Femur (tissue), 1 donor: ENCODE measurements at regions not wholly inside any gene's neighbourhood (a gene's known extent, or its start where the extent isn't known, plus 50 kb on each side); places are given as distances from the start of the nearest gene placed in this dataset.

ENCODE experiments used
- DNase-seq: peaks from one replicate; pipeline ENCODE4 v3.0.0-alpha.2; 2017

- DNase-seq, result no peak
These were observed 511.2 kb downstream of the EIPR1 start for GRCh38 chr2:2866459-2866858.

GRCh38 chr2:2862386-2862785, 515.2 kb downstream of the EIPR1 start:
- DNase-seq, result no peak

GRCh38 chr2:2861666-2862240, 515.9 kb downstream of the EIPR1 start:
- no peak for DNase-seq

DNA sequence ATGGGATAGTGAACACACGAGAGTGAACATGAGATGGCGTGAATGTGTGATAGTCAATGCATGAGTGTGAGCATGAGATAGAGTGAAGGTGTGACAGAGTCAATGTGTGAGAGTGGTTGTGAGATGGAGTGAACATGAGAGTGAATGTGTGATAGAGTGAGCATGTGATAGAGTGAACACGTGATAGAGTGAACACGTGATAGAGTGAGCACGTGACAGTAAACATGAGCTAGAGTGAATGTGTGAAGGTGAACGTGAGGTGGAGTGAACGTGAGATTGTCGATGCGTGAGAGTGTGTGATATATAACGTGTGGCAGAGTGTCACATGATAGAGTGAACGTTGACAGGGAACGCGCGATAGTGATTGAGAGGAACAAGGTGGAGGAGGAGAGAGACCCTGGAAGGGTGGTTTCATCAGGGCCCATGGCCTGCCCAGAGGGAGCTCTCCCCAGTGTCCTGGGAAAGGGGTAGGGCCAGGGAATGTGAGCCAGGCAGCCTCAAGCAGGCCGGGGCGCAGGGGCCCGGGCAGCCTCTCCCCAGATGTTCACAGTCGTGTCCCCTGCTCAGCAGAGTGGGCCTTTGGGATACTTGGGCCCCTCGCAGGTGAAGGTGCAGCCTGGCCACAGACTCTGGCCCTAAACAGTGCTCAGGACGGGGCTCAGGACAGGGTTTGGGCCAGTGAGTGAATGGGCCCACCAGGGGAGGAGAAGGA, 516.9 kb downstream of the EIPR1 start:
- DNase-seq, result no peak

DNA sequence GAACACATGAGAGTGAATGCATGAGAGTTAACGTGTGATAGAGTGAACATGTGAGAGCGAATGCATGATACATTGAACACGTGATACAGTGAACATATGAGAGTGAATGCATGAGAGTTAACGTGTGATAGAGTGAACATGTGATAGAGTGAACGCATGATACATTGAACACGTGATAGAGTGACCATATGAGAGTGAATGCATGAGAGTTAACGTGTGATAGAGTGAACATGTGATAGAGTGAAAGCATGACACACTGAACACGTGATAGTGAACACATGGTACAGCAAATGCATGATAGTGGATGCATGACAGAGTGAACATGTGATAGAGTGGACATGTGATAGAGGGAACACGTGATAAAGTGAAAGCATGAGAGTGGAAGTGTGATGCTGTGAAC, 517.9 kb downstream of the EIPR1 start:
- DNase-seq, result no peak

DNA sequence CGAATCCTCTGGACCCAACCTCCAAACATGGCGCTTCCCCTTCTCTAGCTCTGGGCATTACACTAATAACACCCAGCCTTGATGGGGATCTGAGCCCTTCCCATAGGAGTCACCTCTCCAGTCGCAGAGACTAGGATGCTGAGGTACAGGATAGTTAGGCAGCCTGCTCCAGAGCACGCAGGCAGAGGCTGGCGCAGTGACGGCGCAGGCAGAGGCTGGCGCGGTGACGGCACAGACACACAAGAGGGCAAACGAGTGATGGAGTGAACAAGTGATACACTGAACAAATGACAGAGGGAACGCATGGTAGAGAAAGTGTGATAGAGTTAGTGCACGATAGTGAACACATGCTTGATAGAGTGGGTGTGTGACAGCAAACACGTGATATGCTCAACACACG, 518.5 kb downstream of the EIPR1 start:
- DNase-seq, result no peak

DNA sequence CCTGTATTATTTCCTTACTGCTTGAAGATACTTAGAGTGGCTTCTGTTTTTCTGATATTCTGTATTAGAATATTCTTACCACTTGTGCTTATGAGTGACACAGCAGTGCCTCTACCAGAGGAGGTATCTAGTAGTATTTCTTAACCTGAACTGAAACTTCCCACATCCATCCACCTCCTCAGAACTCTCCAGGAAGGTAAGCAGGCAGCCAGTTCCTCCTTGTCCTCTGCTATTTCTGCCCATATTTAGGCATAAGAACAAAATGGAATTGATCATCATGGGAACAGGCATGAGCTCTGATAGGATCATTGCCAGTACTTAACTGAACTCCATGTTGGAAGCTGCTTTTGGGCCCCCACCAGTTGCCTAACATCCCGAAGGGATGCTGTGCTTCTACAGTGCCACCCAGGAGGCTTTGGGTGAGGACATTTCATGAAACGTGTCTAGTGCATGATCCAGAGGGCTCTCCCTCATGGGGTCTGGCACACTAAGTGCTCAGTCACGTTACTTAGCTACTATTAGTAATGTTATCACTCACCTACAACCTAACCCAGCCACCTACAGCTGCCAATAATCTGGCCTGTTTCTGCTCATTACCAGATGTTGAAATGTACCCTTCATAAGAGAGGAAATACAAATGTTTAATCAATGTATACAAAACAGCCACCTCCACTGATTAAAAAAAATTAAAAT, 520.7 kb downstream of the EIPR1 start:
- DNase-seq, result no peak

DNA sequence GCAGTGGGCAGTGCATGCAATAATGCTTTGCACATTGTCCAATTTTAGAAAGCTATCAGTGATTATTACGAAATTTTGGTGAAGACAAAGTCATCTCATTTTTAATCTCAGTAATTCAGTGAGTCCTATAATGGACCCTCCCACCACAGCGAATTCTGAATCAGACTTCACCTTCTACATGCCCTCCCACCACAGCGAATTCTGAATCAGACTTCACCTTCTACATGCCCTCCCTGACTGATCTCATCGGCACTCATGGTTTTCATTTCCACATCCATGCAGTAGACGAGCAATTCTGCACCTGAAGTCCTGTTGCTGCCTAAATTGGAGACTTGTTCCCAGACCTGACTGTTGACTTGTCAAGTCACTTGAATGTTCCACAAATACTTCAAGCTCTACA, 522.3 kb downstream of the EIPR1 start:
- DNase-seq, result no peak

DNA sequence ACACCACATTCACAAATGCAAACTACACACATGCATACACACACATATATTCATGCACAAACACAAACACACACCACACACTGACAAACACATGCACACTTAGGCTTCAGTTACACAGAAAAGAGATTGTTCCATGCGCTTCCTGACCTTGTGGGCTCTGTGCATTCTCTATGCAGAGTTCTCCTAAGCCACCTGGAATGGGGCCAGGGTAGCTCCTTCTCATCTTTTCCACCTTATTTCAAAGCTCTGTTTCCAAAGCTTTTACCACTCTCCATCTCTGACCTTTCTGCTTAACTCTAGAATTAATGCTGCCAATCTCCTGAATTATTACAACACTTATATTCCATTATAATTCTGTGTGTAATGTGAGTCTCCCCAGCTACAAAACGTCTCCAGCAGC, 522.3 kb upstream of the MYT1L start:
- no peak for DNase-seq

- no peak for DNase-seq
These were observed 521.0 kb upstream of the MYT1L start for GRCh38 chr2:2851806-2852777.

DNA sequence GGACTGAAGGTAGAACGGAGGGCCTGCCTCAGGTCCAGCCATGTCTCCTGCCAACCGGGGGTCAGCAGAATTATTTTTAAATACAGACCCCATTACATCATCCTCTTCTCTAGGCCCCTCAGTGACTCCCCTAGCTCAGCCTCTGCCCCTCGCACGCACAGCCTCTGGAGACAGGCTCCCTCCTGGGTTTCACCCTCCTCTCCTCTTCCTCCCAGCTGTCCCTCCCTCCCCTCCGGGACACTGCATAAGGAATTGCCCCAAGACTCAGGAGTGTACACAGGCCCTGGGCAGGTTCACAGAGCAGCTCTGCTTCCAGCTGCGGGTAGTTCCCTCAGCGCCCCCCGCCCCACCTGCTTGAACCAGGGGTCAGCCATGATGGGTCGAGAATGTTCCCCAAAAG, 520.2 kb upstream of the MYT1L start:
- DNase-seq, result no peak

- no peak for DNase-seq
These were observed 519.8 kb upstream of the MYT1L start for GRCh38 chr2:2850859-2851258.

DNA sequence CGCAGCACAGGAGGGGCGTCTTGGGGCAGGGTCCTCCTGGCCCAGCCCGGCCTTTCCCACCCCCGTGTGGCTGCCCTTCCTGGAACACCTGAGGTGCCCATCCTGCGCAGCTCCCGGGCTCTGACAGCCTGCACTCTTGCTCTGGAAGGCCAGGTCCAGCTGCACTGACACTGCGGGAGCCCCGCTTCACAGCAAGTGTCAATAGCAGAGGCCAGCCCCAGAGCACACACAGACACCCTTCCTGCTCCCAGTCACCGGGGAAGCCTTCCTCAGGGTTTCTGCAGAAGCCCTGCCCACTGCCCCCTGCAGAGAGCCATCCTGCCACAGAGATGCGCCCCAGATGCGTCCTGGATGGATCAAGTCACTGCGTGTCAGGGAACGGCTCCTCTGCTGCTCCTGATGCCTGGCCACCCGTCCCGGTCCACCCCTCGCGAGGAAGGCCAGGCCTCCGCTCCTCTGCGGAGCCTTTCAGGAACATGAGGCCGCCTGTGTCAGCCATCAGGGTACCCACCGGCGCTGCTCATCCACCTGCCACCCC, 519.2 kb upstream of the MYT1L start:
- no peak for DNase-seq

DNA sequence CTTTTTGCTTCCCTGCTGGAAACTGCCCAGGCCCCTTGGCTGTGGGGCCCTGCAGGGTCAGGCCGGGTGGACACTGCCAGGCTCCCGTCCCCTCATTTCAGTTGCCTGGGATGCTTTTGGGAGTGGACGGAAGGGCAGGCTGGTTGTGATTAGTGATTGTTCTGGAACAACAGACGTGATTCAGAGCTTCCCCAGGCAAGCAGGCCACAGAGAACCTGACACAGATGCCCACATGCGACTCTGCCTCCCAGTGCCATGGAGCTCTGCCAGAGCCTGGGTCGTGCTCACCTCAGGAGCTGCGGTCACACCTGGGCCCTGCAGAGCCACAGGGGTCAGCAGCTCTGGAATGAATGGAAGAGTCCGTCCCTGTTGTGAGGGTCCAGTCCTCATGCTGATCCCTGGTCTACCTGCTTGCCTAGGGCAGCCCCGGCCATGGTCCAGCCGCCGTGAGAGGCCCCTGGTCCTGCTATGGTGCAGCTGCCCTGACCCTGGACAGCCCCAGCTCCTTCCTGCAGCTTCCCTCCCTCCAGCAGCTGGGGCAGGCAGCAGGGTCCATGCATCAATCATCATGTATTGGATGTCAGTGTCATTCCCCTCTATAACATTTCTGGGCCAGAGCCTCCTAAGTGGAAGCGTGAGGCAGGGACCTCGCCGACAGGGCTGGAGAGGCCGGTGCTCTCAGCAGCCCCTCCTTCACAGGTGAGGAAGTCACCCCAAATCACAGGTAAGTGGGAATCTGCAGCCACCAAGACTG, 518.6 kb upstream of the MYT1L start:
- no peak for DNase-seq

DNA sequence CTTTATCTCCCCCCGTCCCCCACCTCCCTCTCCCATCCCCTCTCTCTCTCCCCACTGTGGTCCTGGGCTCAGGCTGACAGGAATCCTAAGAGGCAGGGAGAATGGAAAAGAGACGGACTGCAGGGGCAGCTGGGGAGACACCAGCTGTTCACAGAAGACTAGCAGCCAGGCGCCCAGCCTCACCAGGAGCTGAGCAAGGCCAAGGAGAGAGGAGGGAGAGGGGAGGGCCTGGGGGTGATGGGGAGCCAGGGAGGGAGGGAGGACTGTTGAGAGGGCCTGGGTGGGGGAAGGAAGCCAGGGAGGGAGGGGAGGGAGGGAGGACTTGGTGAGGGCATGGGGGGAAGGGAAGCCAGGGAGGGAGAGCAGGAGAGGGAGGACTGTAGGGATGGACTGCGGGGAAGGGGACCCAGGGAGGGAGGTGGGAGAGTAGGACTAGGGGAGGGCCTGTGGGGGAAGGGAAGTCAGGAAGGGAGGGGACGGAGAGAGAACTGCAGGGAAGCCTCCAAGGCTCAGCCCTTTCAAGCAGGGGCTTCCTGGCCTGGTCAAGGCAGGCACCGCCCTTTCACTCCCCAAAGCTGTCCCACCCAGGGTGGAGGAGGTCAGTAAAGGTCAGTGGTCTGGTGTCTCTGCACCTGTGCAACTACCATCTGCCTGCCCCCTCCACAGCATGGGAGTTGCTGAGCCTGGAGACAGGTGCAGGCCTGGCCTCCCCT, 517.7 kb upstream of the MYT1L start:
- DNase-seq, result peak; percentile 56

- DNase-seq, result no peak
These were observed 517.1 kb upstream of the MYT1L start for GRCh38 chr2:2848198-2848597.

- DNase-seq, result no peak
These were observed 516.2 kb upstream of the MYT1L start for GRCh38 chr2:2847209-2847676.

DNA sequence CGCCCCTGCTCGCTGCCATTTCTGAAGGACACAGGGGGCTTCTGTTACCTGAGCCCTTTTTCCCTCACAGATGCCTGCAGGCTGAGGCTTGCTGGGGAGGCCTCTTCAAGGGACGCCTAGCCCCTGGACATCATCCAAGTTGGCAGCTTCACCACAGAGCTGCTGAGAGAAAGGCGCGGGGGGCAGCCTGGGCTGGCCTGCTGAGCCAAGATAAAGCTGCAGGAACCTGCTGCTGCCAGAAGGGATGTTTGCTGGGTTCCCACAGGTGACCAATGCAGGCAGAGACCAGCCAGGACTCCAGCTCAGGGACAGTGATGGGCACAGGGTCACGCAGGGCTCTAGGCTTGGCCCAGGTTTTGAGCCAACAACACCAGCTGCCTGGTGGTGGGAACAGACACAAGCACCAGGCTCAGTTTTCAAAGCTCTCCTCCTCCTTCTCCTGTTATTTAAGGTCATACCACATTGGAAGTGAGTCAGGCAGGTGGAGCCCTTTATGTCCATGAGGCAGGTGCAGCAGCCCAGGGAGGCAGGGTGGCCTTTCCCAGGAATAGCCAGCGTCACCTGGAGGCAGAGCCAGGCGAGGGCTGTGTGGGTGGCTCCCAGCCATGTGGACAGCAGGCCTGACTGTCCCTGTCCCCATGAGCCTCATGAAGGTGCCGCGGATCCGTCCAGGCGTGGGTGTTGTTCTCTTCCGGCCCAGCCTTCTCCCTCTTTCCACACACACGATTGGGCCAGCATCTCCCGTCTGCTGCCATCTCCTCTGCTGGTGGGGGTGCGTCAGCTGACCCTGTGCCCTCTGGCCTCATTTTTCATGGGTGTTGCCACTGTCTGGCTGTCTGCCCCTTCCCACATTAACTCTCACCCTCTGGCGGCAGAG, 515.5 kb upstream of the MYT1L start:
- peak; percentile 74 for DNase-seq

DNA sequence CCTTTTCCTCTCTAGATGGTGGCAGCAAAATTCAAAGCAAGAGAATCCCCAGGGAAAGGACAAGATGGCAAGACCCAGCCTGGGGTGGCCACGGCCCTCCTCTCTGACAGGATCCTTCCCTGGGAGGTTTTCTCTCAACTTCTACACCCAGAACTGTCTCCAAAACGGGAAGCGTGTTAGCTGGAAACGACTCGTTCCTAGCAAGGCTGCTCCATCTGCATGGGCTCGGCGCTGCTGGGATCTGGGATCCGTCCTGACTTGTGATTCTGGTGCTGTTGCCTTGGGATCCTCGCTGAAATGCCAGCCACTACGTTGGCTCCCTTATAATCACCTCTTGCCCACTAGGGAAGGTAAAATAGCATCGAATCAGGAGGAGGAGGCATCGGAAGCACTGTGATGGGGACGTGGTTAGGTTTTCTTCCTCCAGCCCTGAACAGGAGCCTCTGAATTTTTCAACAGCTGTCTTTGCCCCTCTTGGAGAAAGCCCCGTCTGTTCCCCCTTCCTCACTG, 514.8 kb upstream of the MYT1L start:
- DNase-seq, result no peak

- DNase-seq, result no peak
These were observed 514.2 kb upstream of the MYT1L start for GRCh38 chr2:2845267-2845666.
